ENCODE measurements at regions not wholly inside any gene's neighbourhood (a gene's known extent, or its start where the extent isn't known, plus 50 kb on each side); places are given as distances from the start of the nearest gene placed in this dataset.

- 68% methylated on average over 32 of the region's 41 CpGs for WGBS (ENCODE audit: insufficient coverage)
- H3K4me3 ChIP-seq (ENCODE audit: control insufficient read depth in 1 of 7, extremely low read depth in 1 of 7, insufficient read depth in 4 of 7, low read depth in 2 of 7, low read length in 6 of 7): peak overlapping the region in 3 of 7 experiments; percentile 4 to 50 (median 38)
- H3K4me1 ChIP-seq (ENCODE audit: control extremely low read depth in 1 of 4, control insufficient read depth in 4 of 4, insufficient read depth in 4 of 4, low read length in 3 of 4): peaks cover 0 to 5% (median 1%) of the 10 kb centered on the region in 4 experiments
- peaks cover 0 to 54% (median 2%) of the 10 kb centered on the region in 5 experiments for H3K27me3 ChIP-seq (replicated peaks in 2 of 5; ENCODE audit: control insufficient read depth in 4 of 5, insufficient read depth in 5 of 5, low read length in 4 of 5)
- no peaks in the 10 kb centered on the region for H3K36me3 ChIP-seq (ENCODE audit: control insufficient read depth in 4 of 4, insufficient read depth in 4 of 4, low read length in 3 of 4)
- ChIA-PET POLR2A (no interaction called here), CTCF (no interaction called here)
- no peak overlapping the region for H3K27ac ChIP-seq (ENCODE audit: insufficient read depth in 1 of 2, low read depth in 1 of 2, low read length in 2 of 2, poor library complexity in 1 of 2, severe bottlenecking in 2 of 2)
- H3K9me3 ChIP-seq (ENCODE audit: control extremely low read depth in 1 of 5, control insufficient read depth in 4 of 5, insufficient read depth in 2 of 5, low read depth in 1 of 5, low read length in 4 of 5): no peaks in the 10 kb centered on the region
- peak in 1 of 3 donors; percentile 2 for DNase-seq
These were observed 73.8 kb downstream of the MRPL36 start for GRCh38 chr5:1725641-1726468.

GRCh38 chr5:1724822-1725602 is 74.6 kb downstream of the MRPL36 start:
- ChIA-PET POLR2A (no interaction called here), CTCF (no interaction called here)
- Histone ChIP-seq H3K4me1 (ENCODE audit: control extremely low read depth in 1 of 4, control insufficient read depth in 4 of 4, insufficient read depth in 4 of 4, low read length in 3 of 4) (peaks cover 0 to 5% (median 1%) of the 10 kb centered on the region in 4 experiments), H3K4me3 (ENCODE audit: control insufficient read depth in 1 of 7, extremely low read depth in 1 of 7, insufficient read depth in 4 of 7, low read depth in 2 of 7, low read length in 6 of 7) (peak overlapping the region in 3 of 7 experiments; percentile 4 to 50 (median 38)), H3K27me3 (replicated peaks in 2 of 5; ENCODE audit: control insufficient read depth in 4 of 5, insufficient read depth in 5 of 5, low read length in 4 of 5) (peaks cover 0 to 50% (median 2%) of the 10 kb centered on the region in 5 experiments), H3K9me3 (ENCODE audit: control extremely low read depth in 1 of 5, control insufficient read depth in 4 of 5, insufficient read depth in 2 of 5, low read depth in 1 of 5, low read length in 4 of 5) (peaks cover 0 to 3% (median 0%) of the 10 kb centered on the region in 5 experiments), H3K36me3 (ENCODE audit: control insufficient read depth in 4 of 4, insufficient read depth in 4 of 4, low read length in 3 of 4) (no peaks in the 10 kb centered on the region), H3K27ac (ENCODE audit: insufficient read depth in 1 of 2, low read depth in 1 of 2, low read length in 2 of 2, poor library complexity in 1 of 2, severe bottlenecking in 2 of 2) (no peak overlapping the region)
- DNase-seq: peak in 2 of 3 donors; percentile 11 to 27
- WGBS (ENCODE audit: insufficient coverage): 46% methylated on average over 39 of the region's 41 CpGs

- Histone ChIP-seq H3K27ac (ENCODE audit: insufficient read depth in 1 of 2, low read depth in 1 of 2, low read length in 2 of 2, poor library complexity in 1 of 2, severe bottlenecking in 2 of 2) (no peak overlapping the region), H3K4me3 (ENCODE audit: control insufficient read depth in 1 of 7, extremely low read depth in 1 of 7, insufficient read depth in 4 of 7, low read depth in 2 of 7, low read length in 6 of 7) (no peak overlapping the region), H3K4me1 (ENCODE audit: control extremely low read depth in 1 of 4, control insufficient read depth in 4 of 4, insufficient read depth in 4 of 4, low read length in 3 of 4) (peaks cover 0 to 5% (median 1%) of the 10 kb centered on the region in 4 experiments), H3K9me3 (ENCODE audit: control extremely low read depth in 1 of 5, control insufficient read depth in 4 of 5, insufficient read depth in 2 of 5, low read depth in 1 of 5, low read length in 4 of 5) (peaks cover 0 to 10% (median 4%) of the 10 kb centered on the region in 5 experiments), H3K36me3 (ENCODE audit: control insufficient read depth in 4 of 4, insufficient read depth in 4 of 4, low read length in 3 of 4) (no peaks in the 10 kb centered on the region), H3K27me3 (replicated peaks in 2 of 5; ENCODE audit: control insufficient read depth in 4 of 5, insufficient read depth in 5 of 5, low read length in 4 of 5) (peaks cover 0 to 43% (median 2%) of the 10 kb centered on the region in 5 experiments)
- 94% methylated on average over 13 of the region's 21 CpGs for WGBS (ENCODE audit: insufficient coverage)
- ChIA-PET POLR2A (no interaction called here), CTCF (no interaction called here)
- DNase-seq: no peak
These were observed 75.4 kb downstream of the MRPL36 start for GRCh38 chr5:1723957-1724821.

- ChIA-PET CTCF (no interaction called here), POLR2A (no interaction called here)
These were observed 76.2 kb downstream of the MRPL36 start for GRCh38 chr5:1723476-1723875.

GRCh38 chr5:1722877-1723276 is 76.8 kb downstream of the MRPL36 start:
- WGBS (ENCODE audit: insufficient coverage): 77% methylated on average over 8 of the region's 13 CpGs
- Histone ChIP-seq H3K27ac (ENCODE audit: insufficient read depth in 1 of 2, low read depth in 1 of 2, low read length in 2 of 2, poor library complexity in 1 of 2, severe bottlenecking in 2 of 2) (no peak overlapping the region), H3K9me3 (ENCODE audit: control extremely low read depth in 1 of 5, control insufficient read depth in 4 of 5, insufficient read depth in 2 of 5, low read depth in 1 of 5, low read length in 4 of 5) (peaks cover 3 to 17% (median 9%) of the 10 kb centered on the region in 5 experiments), H3K36me3 (ENCODE audit: control insufficient read depth in 4 of 4, insufficient read depth in 4 of 4, low read length in 3 of 4) (no peaks in the 10 kb centered on the region), H3K27me3 (replicated peaks in 2 of 5; ENCODE audit: control insufficient read depth in 4 of 5, insufficient read depth in 5 of 5, low read length in 4 of 5) (peaks cover 0 to 40% (median 2%) of the 10 kb centered on the region in 5 experiments), H3K4me1 (ENCODE audit: control extremely low read depth in 1 of 4, control insufficient read depth in 4 of 4, insufficient read depth in 4 of 4, low read length in 3 of 4) (peaks cover 0 to 3% (median 1%) of the 10 kb centered on the region in 4 experiments), H3K4me3 (ENCODE audit: control insufficient read depth in 1 of 7, extremely low read depth in 1 of 7, insufficient read depth in 4 of 7, low read depth in 2 of 7, low read length in 6 of 7) (no peak overlapping the region)
- CTCF ChIA-PET: no interaction called here
- DNase-seq: no peak
- POLR2A ChIA-PET: no interaction called here

More at GRCh38 chr5:1723476-1723875, 76.2 kb downstream of the MRPL36 start:
- Histone ChIP-seq H3K4me3 (ENCODE audit: control insufficient read depth in 1 of 7, extremely low read depth in 1 of 7, insufficient read depth in 4 of 7, low read depth in 2 of 7, low read length in 6 of 7) (no peak overlapping the region), H3K9me3 (ENCODE audit: control extremely low read depth in 1 of 5, control insufficient read depth in 4 of 5, insufficient read depth in 2 of 5, low read depth in 1 of 5, low read length in 4 of 5) (peaks cover 0 to 13% (median 7%) of the 10 kb centered on the region in 5 experiments), H3K27ac (ENCODE audit: insufficient read depth in 1 of 2, low read depth in 1 of 2, low read length in 2 of 2, poor library complexity in 1 of 2, severe bottlenecking in 2 of 2) (no peak overlapping the region), H3K27me3 (replicated peaks in 2 of 5; ENCODE audit: control insufficient read depth in 4 of 5, insufficient read depth in 5 of 5, low read length in 4 of 5) (peaks cover 0 to 40% (median 2%) of the 10 kb centered on the region in 5 experiments), H3K36me3 (ENCODE audit: control insufficient read depth in 4 of 4, insufficient read depth in 4 of 4, low read length in 3 of 4) (no peaks in the 10 kb centered on the region), H3K4me1 (ENCODE audit: control extremely low read depth in 1 of 4, control insufficient read depth in 4 of 4, insufficient read depth in 4 of 4, low read length in 3 of 4) (peaks cover 0 to 5% (median 1%) of the 10 kb centered on the region in 4 experiments)
- WGBS (ENCODE audit: insufficient coverage): 95% methylated on average over 5 of the region's 7 CpGs
- DNase-seq: no peak

GRCh38 chr5:1720396-1721110 is 79.1 kb downstream of the MRPL36 start:
- ChIA-PET POLR2A (no interaction called here), CTCF (no interaction called here)
- Histone ChIP-seq H3K36me3 (ENCODE audit: control insufficient read depth in 4 of 4, insufficient read depth in 4 of 4, low read length in 3 of 4) (no peaks in the 10 kb centered on the region), H3K9me3 (ENCODE audit: control extremely low read depth in 1 of 5, control insufficient read depth in 4 of 5, insufficient read depth in 2 of 5, low read depth in 1 of 5, low read length in 4 of 5) (peaks cover 4 to 21% (median 9%) of the 10 kb centered on the region in 5 experiments), H3K4me3 (ENCODE audit: control insufficient read depth in 1 of 7, extremely low read depth in 1 of 7, insufficient read depth in 4 of 7, low read depth in 2 of 7, low read length in 6 of 7) (no peak overlapping the region), H3K27ac (ENCODE audit: insufficient read depth in 1 of 2, low read depth in 1 of 2, low read length in 2 of 2, poor library complexity in 1 of 2, severe bottlenecking in 2 of 2) (no peak overlapping the region), H3K27me3 (replicated peaks in 2 of 5; ENCODE audit: control insufficient read depth in 4 of 5, insufficient read depth in 5 of 5, low read length in 4 of 5) (peaks cover 0 to 25% (median 2%) of the 10 kb centered on the region in 5 experiments), H3K4me1 (ENCODE audit: control extremely low read depth in 1 of 4, control insufficient read depth in 4 of 4, insufficient read depth in 4 of 4, low read length in 3 of 4) (peaks cover 0 to 3% (median 1%) of the 10 kb centered on the region in 4 experiments)
- DNase-seq: no peak
- WGBS (ENCODE audit: insufficient coverage): 84% methylated on average over 21 of the region's 21 CpGs
